HepG2 (cell line): ENCODE measurements at regions not wholly inside any gene's neighbourhood (a gene's known extent, or its start where the extent isn't known, plus 50 kb on each side); places are given as distances from the start of the nearest gene placed in this dataset.
A peak's percentile ranks its signal among the peaks of the same experiment; 100 is the strongest.

ENCODE experiments used
- ATAC-seq: fragments of 200-7000 bp; cut with Tn5 transposase; 3 replicates; pipeline ENCODE4 v1.9.1; 2020; ENCODE audit warnings: mild to moderate bottlenecking, moderate library complexity
- BruUV-seq: library from RNA; stranded (reverse); fragments of 400-500 nt; replicated peaks from 2 replicates; lab custom pipeline; 2021; lab: Mats Ljungman, UMichigan
- CTCF ChIA-PET: fragments of 300-600 bp; formaldehyde crosslinking; extraction: SDS; loops from one replicate; lab custom pipeline; 2021; ENCODE audit warnings: low total read pairs, inconsistent platforms, low intra/inter-chr PET ratio; lab: Yijun Ruan, JAX
- POLR2A ChIA-PET: fragments of 350-600 bp; sonication (Branson Sonifier 250); formaldehyde crosslinking; loops from one replicate; lab custom pipeline; 2020; ENCODE audit warnings: antibody characterized with exemption, inconsistent platforms; lab: Yijun Ruan, JAX
- DNase-seq: peaks from one replicate; pipeline ENCODE4 v3.0.0-alpha.2; 2015; ENCODE audit warnings: low spot score
- FAIRE-seq: peaks from 3 replicates; lab custom pipeline; 2011; peaks lifted over from hg19 to GRCh38; lab: Jason Lieb, UNC
- H2AFZ ChIP-seq: one replicate; pipeline ENCODE4 v1.6.1; 2011; ENCODE audit warnings: low read length, inconsistent platforms
- H3K27ac ChIP-seq: fragments of 300-600 bp; 3 replicates; pipeline ENCODE4 v1.8.0; 2011; ENCODE audit warnings: mixed run types, mild to moderate bottlenecking, mixed read lengths, low read length, inconsistent platforms; ENCODE audit not compliant: insufficient read depth; ENCODE audit errors: extremely low read length
- H3K27me3 ChIP-seq, 2 experiments: fragments of 200-600 bp in 1 of 2; 2 replicates in 1 of 2; 3 replicates in 1 of 2; pipeline versions ENCODE4 v1.6.0 to v1.8.0; 2011; ENCODE audit warnings: low read length in 2 of 2, mild to moderate bottlenecking in 2 of 2, moderate library complexity in 2 of 2, inconsistent platforms in 1 of 2; ENCODE audit not compliant: insufficient read depth in 2 of 2, control insufficient read depth in 1 of 2
- H3K36me3 ChIP-seq, 2 experiments: fragments of 200-600 bp in 1 of 2; replicated peaks in 1 of 2; 2 replicates in 1 of 2; 3 replicates in 1 of 2; pipeline versions ENCODE4 v1.5.1 to v1.8.0; 2011; ENCODE audit warnings: low read length in 2 of 2, inconsistent platforms in 1 of 2; ENCODE audit not compliant: insufficient read depth in 2 of 2, control insufficient read depth in 1 of 2
- H3K4me1 ChIP-seq: 2 replicates; pipeline ENCODE4 v1.5.1; 2012; ENCODE audit warnings: low read length, inconsistent platforms; ENCODE audit not compliant: insufficient read depth
- H3K4me2 ChIP-seq: 2 replicates; pipeline ENCODE4 v1.6.0; 2011; ENCODE audit warnings: low read depth, low read length, inconsistent platforms
- H3K4me3 ChIP-seq, 3 experiments: fragments of 200-600 bp in 1 of 3; sonication (generic), shearing (Covaris generic) in 1 of 3; replicated peaks in 1 of 3; 2 replicates each; pipeline ENCODE4 v1.5.1; 2011 to 2016; ENCODE audit warnings: low read length in 3 of 3, inconsistent platforms in 2 of 3, low read depth in 2 of 3, mild to moderate bottlenecking in 2 of 3, control low read depth in 1 of 3, mixed read lengths in 1 of 3; ENCODE audit not compliant: insufficient read depth in 1 of 3
- H3K79me2 ChIP-seq: one replicate; pipeline ENCODE4 v1.6.1; 2011; ENCODE audit warnings: low read length, inconsistent platforms; ENCODE audit not compliant: insufficient read depth
- H3K9ac ChIP-seq: 2 replicates; pipeline ENCODE4 v1.6.0; 2011; ENCODE audit warnings: mild to moderate bottlenecking, low read depth, low read length, inconsistent platforms; ENCODE audit not compliant: insufficient read depth
- H3K9me3 ChIP-seq: 2 replicates; pipeline ENCODE4 v1.5.1; 2012; ENCODE audit warnings: mild to moderate bottlenecking, low read length
- H4K20me1 ChIP-seq: 2 replicates; pipeline ENCODE4 v1.6.0; 2011; ENCODE audit warnings: inconsistent platforms, mild to moderate bottlenecking, low read length, moderate library complexity; ENCODE audit not compliant: insufficient read depth
- ARID2 ChIP-seq: sonication (generic); formaldehyde crosslinking; IDR thresholded peaks from 2 replicates; pipeline ENCODE4 v1.8.1; 2022; ENCODE audit warnings: mild to moderate bottlenecking, missing genetic modification reagents, borderline replicate concordance
- IKZF1 ChIP-seq: fragments of 450-650 bp; IDR thresholded peaks from 2 replicates; pipeline ENCODE4 v1.7.1; 2016
- ZNF564 ChIP-seq: sonication (generic); formaldehyde crosslinking; IDR thresholded peaks from 2 replicates; pipeline ENCODE4 v1.8.1; 2023; ENCODE audit warnings: mild to moderate bottlenecking, missing genetic modification reagents
- WGBS: methylation state at CpG from one replicate; pipeline ENCODE4 v1.1.6; 2017; ENCODE audit warnings: low lambda C conversion rate; 5-methylcytosine and 5-hydroxymethylcytosine counted together
- in situ Hi-C: cut with HindIII; loops from 2 replicates; pipeline ENCODE4 v1.10.0; 2017; ENCODE audit warnings: low pct_unique_long_range_greater_than_20kb; ENCODE audit not compliant: extremely low pct_ligation_motif_present
- intact Hi-C: fragments of 100-400 bp; cut with micrococcal nuclease; formaldehyde crosslinking; loops from one replicate; pipeline ENCODE4 v1.10.0; 2022; ENCODE audit not compliant: unreplicated experiment
- TF ChIP-seq, protein P1 (sequence below): sonication (generic); formaldehyde crosslinking; IDR thresholded peaks from 2 replicates; pipeline ENCODE4 v1.4.0; 2020; ENCODE audit warnings: mild to moderate bottlenecking, missing genetic modification reagents
- TF ChIP-seq, protein P2 (sequence below): sonication (generic); formaldehyde crosslinking; IDR thresholded peaks from 2 replicates; pipeline ENCODE4 v1.4.0; 2020; ENCODE audit warnings: missing genetic modification reagents
- TF ChIP-seq, protein P3 (sequence below): sonication (generic); formaldehyde crosslinking; IDR thresholded peaks from 2 replicates; pipeline ENCODE4 v1.4.0; 2020; ENCODE audit warnings: mild to moderate bottlenecking, missing genetic modification reagents

DNA sequence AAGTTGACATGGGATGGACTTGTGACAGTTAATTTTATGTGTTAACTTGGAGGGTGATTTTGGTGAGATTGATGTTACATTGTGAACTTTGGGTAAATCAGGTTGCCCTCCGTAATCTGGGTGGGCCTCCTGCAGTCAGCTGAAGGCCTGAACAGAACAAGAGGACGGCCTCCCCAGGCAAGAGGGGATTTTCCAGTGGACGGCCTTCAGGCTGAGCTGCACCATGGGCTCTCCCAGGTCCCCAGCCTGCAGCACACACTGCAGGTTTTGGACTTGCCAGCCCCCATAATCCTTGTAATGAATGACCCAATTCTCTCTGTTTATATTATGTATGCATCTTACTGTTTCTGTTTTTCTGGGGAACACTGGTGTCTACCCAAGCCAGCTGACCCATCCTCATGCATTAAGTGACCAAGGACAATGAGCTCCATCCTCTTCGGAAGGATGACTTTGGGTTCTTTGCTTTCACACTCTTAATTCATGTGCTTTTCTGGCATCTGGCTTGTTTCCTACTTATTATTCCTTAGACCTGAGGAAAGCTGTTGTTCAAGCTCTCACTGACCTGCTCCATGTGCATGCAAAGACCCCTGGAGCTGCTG, 64.2 kb downstream of the DACT2 start:
- Histone ChIP-seq H2AFZ (no peak overlapping the region), H3K4me1 (peaks cover 24% of the 10 kb centered on the region), H3K79me2 (no peaks in the 10 kb centered on the region), H4K20me1 (no peaks in the 10 kb centered on the region), H3K36me3 (no peaks in the 10 kb centered on the region), H3K27me3 (no peaks in the 10 kb centered on the region), H3K4me2 (no peak overlapping the region), H3K9ac (no peak overlapping the region), H3K27ac (no peak overlapping the region), H3K9me3 (peaks cover 14% of the 10 kb centered on the region), H3K4me3 (no peak overlapping the region)
- TF ChIP-seq ZNF564 (peak; percentile 100), IKZF1 (no peak), ARID2 (CRISPR knock-in tag) (no peak)
- TF ChIP-seq, protein P1, sequence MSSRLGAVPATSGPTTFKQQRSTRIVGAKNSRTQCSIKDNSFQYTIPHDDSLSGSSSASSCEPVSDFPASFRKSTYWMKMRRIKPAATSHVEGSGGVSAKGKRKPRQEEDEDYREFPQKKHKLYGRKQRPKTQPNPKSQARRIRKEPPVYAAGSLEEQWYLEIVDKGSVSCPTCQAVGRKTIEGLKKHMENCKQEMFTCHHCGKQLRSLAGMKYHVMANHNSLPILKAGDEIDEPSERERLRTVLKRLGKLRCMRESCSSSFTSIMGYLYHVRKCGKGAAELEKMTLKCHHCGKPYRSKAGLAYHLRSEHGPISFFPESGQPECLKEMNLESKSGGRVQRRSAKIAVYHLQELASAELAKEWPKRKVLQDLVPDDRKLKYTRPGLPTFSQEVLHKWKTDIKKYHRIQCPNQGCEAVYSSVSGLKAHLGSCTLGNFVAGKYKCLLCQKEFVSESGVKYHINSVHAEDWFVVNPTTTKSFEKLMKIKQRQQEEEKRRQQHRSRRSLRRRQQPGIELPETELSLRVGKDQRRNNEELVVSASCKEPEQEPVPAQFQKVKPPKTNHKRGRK (CRISPR knock-in tag) = no peak
- TF ChIP-seq, protein P2, sequence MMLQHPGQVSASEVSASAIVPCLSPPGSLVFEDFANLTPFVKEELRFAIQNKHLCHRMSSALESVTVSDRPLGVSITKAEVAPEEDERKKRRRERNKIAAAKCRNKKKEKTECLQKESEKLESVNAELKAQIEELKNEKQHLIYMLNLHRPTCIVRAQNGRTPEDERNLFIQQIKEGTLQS = no peak
- TF ChIP-seq, protein P3, sequence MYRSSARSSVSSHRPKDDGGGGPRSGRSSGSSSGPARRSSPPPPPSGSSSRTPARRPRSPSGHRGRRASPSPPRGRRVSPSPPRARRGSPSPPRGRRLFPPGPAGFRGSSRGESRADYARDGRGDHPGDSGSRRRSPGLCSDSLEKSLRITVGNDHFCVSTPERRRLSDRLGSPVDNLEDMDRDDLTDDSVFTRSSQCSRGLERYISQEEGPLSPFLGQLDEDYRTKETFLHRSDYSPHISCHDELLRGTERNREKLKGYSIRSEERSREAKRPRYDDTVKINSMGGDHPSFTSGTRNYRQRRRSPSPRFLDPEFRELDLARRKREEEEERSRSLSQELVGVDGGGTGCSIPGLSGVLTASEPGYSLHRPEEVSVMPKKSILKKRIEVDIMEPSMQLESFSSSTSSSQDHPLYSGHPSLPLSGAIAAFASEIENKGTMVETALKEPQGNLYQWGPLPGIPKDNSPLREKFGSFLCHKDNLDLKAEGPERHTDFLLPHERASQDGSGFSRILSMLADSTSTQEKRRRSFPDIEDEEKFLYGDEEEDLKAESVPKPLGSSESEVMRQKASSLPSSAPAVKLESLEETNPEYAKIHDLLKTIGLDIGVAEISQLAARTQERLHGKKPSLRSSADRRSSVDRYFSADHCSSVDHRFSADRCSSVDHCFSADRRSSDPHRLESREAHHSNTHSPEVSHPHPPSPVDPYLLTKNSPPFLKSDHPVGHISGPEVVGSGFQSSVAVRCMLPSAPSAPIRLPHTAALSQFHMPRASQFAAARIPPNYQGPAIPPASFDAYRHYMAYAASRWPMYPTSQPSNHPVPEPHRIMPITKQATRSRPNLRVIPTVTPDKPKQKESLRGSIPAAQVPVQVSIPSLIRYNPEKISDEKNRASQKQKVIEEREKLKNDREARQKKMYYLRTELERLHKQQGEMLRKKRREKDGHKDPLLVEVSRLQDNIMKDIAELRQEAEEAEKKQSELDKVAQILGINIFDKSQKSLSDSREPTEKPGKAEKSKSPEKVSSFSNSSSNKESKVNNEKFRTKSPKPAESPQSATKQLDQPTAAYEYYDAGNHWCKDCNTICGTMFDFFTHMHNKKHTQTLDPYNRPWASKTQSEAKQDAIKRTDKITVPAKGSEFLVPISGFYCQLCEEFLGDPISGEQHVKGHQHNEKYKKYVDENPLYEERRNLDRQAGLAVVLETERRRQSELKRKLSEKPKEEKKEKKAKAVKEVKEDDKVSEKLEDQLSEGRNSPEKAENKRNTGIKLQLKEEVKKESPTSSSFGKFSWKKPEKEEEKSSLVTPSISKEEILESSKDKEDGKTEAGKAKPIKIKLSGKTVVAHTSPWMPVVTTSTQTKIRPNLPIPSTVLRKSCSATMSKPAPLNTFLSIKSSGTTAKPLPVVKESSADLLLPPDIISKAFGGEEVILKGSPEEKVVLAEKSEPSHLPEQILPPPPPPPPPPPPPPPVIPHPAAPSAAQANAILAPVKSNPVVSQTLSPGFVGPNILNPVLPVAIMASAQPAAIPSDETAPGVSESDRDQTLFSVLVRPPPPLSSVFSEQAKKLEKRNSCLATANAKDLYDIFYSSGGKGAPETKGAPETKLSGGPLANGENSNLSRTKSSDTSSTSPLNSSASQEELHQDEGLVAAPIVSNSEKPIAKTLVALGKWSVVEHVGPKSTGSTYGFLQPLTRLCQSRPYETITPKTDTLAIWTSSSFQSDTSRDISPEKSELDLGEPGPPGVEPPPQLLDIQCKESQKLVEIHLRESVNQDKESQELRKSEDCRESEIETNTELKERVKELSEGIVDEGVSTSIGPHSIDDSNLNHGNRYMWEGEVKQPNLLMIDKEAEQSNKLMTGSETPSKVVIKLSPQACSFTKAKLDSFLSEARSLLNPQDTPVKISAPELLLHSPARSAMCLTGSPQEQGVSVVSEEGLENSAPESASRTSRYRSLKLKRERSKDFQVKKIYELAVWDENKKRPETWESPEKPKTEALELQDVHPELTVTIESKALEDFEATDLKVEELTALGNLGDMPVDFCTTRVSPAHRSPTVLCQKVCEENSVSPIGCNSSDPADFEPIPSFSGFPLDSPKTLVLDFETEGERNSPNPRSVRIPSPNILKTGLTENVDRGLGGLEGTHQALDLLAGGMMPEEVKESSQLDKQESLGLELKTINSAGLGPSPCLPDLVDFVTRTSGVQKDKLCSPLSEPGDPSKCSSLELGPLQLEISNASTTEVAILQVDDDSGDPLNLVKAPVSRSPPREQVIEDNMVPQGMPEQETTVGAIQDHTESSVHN = no peak
- ATAC-seq = no peak
- no TSS peak for BruUV-seq
- no peak for FAIRE-seq
- intact Hi-C loops (no loop called here), in situ Hi-C loops (no loop called here)
- no peak for DNase-seq
- 96% methylated on average over 1 of the region's 4 CpGs for WGBS
- CTCF ChIA-PET = no interaction called here
- POLR2A ChIA-PET = no interaction called here
